Psoas muscle (tissue), 7 donors: ENCODE measurements at regions not wholly inside any gene's neighbourhood (a gene's known extent, or its start where the extent isn't known, plus 50 kb on each side); places are given as distances from the start of the nearest gene placed in this dataset.
"Not testable (repeated sequence)": the region's sequence is repeated elsewhere in the genome, so short reads cannot be mapped to it uniquely, and the experiment has no call there.

ENCODE experiments used
- ATAC-seq, 4 donors: fragments of 200-7000 bp; cut with Tn5 transposase; one replicate each; pipeline ENCODE4 v1.9.1; 2020; ENCODE audit warnings: moderate library complexity in 3 of 4, mild to moderate bottlenecking in 2 of 4
- DNase-seq, 2 donors: peaks; one replicate each; pipeline ENCODE4 v3.0.0-alpha.2; 2020
- H3K27ac ChIP-seq: fragments of 200-600 bp; one replicate; pipeline ENCODE4 v1.8.0; 2022
- H3K27me3 ChIP-seq, 3 donors: fragments of 200-600 bp in 1 of 3; one replicate each; pipeline versions ENCODE4 v1.6.1 to v1.8.0; 2013 to 2022; ENCODE audit warnings: low read length in 2 of 3, mild to moderate bottlenecking in 2 of 3, moderate library complexity in 1 of 3; ENCODE audit not compliant: insufficient read depth in 3 of 3
- H3K36me3 ChIP-seq, 2 donors: fragments of 200-600 bp in 1 of 2; one replicate each; pipeline versions ENCODE4 v1.6.1 to v1.8.0; 2013 to 2022; ENCODE audit warnings: low read depth in 1 of 2, mild to moderate bottlenecking in 1 of 2, moderate library complexity in 1 of 2; ENCODE audit not compliant: insufficient read depth in 1 of 2
- H3K4me1 ChIP-seq: fragments of 200-600 bp; one replicate; pipeline ENCODE4 v1.8.0; 2022
- H3K4me3 ChIP-seq: fragments of 200-600 bp; one replicate; pipeline ENCODE4 v1.8.0; 2022; ENCODE audit warnings: mild to moderate bottlenecking
- H3K9me3 ChIP-seq: fragments of 200-600 bp; one replicate; pipeline ENCODE4 v1.8.0; 2022
- WGBS, 3 donors: extraction: QIAGEN DNeasy Blood & Tissue Kit; methylation state at CpG; one replicate each; pipeline versions ENCODE4 v1.1.6 to v1.1.7; 2013; 5-methylcytosine and 5-hydroxymethylcytosine counted together
- intact Hi-C, 2 donors: fragments of 100-400 bp; cut with DNase I; formaldehyde crosslinking; loops; one replicate each; pipeline versions ENCODE4 v1.11.0 to v1.14.2; 2022
- TF ChIP-seq, protein P1 (sequence below): fragments of 200-600 bp; IDR thresholded peaks from one replicate; pipeline ENCODE4 v1.8.0; 2022; ENCODE audit warnings: antibody characterized with exemption
- donor health status: healthy with polysubstance abuse.
- donor health status: DM: no; HTN: no; CAD: no; lungs with moderate emphysema.
- donor health status: Bipolar disorder and iron deficiency.
- donor health status: healthy.
- donor health status: DM: yes; HTN: yes; CAD: no.
- donor health status: DM: no; HTN: no; CAD: no.
- donor health status: DM: yes; HTN: yes; CAD: no.

DNA sequence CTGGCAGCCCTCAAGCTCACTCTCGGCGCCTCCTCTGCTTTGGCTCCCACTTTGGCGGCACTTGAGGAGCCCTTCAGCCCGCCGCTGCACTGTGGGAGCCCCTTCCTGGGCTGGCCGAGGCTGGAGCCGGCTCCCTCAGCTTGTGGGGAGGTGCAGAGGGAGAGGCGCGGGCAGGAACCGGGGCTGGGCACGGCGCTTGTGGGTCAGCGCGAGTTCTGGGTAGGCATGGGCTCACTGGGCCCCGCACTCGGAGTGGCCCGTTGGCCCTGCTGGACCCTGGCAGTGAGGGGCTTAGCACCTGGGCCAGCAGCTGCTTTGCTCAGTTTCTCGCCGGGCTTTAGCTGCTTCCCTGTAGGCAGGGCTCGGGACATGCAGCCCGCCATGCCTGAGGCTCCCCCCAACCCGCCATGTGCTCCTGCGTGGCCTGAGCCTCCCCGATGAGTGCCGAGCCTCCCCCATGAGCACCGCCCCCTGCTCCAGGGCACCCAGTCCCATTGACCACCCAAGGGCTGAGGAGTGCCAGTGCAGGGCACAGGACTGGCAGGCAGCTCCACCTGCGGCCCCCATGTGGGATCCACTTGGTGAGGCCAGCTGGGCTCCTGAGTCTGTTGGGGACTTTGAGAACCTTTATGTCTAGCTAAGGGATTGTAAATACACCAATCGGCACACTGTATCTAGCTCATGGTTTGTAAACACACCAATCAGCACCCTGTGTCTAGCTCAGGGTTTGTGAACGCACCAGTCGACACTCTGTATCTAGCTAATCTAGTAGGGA is 101.5 kb upstream of the DRD5 start:
- H3K27ac ChIP-seq: no peak overlapping the region
- WGBS, 3 donors: 93 to 96% (median 95%) methylated on average over 23 to 30 of the region's 30 CpGs
- no peaks in the 10 kb centered on the region for H3K36me3 ChIP-seq
- no peaks in the 10 kb centered on the region for H3K4me1 ChIP-seq
- H3K4me3 ChIP-seq: no peak overlapping the region
- DNase-seq (no peak), ATAC-seq (no peak)
- TF ChIP-seq, protein P1, sequence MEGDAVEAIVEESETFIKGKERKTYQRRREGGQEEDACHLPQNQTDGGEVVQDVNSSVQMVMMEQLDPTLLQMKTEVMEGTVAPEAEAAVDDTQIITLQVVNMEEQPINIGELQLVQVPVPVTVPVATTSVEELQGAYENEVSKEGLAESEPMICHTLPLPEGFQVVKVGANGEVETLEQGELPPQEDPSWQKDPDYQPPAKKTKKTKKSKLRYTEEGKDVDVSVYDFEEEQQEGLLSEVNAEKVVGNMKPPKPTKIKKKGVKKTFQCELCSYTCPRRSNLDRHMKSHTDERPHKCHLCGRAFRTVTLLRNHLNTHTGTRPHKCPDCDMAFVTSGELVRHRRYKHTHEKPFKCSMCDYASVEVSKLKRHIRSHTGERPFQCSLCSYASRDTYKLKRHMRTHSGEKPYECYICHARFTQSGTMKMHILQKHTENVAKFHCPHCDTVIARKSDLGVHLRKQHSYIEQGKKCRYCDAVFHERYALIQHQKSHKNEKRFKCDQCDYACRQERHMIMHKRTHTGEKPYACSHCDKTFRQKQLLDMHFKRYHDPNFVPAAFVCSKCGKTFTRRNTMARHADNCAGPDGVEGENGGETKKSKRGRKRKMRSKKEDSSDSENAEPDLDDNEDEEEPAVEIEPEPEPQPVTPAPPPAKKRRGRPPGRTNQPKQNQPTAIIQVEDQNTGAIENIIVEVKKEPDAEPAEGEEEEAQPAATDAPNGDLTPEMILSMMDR: no peak
- H3K9me3 ChIP-seq: no peaks in the 10 kb centered on the region
- intact Hi-C loops: no loop called here
- peaks cover 0 to 1% (median 0%) of the 10 kb centered on the region in 3 donors for H3K27me3 ChIP-seq

DNA sequence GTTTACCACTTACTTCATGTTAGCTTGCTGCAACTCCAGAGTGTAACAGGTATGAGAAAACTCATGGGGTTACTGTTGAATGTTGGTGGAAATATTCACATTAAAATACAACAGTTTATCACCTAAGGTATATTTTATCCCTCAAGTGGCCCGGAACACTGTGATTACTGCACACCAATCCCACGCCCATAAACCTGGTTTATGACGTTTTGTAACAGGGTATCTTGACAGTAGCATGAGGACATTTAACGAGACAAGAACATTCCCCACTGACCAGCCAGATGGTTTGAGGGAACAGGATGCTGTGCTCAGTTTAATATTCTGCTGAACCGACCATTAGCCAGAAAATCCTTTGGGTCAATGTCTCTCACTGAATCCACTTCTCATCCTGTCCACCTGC is 98.3 kb upstream of the DRD5 start:
- H3K36me3 ChIP-seq, DNase-seq, H3K4me3 ChIP-seq, H3K27me3 ChIP-seq, H3K27ac ChIP-seq, ATAC-seq, intact Hi-C loops, H3K9me3 ChIP-seq, H3K4me1 ChIP-seq: not testable (repeated sequence)
- WGBS, 3 donors: 76 to 82% (median 77%) methylated on average over 5 of the region's 5 CpGs

DNA sequence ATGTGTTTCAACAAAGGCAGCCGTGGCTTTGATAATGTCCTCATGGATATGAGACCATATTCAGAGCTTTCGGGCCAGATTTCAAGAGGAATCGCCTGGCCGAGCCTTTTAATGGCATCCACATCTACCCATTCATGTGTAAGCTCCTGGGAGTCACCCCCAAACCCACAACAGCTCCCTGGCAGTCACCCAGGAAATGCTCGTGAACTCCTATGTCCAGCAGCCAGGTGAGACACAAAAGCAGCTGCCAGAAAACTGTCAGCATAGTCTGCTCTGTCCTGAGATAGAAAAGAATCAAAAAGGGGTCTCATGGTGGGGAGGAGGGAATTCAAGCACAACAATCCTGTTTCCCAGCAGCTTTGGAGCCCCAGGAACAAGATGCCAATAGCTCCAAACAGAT is 96.4 kb upstream of the DRD5 start:
- H3K27me3 ChIP-seq, ATAC-seq, DNase-seq, H3K27ac ChIP-seq, H3K9me3 ChIP-seq, H3K4me1 ChIP-seq, H3K4me3 ChIP-seq, H3K36me3 ChIP-seq, intact Hi-C loops: not testable (repeated sequence)
- 70 to 74% (median 73%) methylated on average over 5 of the region's 5 CpGs for WGBS, 3 donors

DNA sequence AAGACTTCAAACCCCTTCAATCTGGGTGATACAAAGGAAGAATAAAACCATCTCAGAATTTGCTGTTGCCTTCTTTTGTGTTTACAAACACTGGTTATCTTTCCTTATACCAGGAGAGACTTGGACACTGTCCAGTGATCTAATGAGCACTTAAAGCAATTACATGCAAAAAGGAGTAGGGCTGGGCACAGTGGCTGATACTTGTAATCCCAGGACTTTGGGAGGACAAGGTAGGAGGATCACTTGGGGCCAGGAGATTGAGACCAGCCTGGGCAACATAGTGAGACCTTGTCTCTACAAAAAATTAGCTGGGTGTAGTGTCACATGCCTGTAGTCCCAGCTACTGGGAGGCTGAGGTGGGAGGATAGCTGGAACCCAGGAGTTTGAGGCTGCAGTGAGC is 95.7 kb upstream of the DRD5 start:
- Histone ChIP-seq H3K36me3 (no peaks in the 10 kb centered on the region), H3K27ac (no peak overlapping the region), H3K4me3 (no peak overlapping the region), H3K27me3 (no peaks in the 10 kb centered on the region), H3K9me3 (no peaks in the 10 kb centered on the region), H3K4me1 (no peaks in the 10 kb centered on the region)
- intact Hi-C loops: no loop called here
- no peak for DNase-seq
- no peak for ATAC-seq
- TF ChIP-seq, protein P1: no peak

DNA sequence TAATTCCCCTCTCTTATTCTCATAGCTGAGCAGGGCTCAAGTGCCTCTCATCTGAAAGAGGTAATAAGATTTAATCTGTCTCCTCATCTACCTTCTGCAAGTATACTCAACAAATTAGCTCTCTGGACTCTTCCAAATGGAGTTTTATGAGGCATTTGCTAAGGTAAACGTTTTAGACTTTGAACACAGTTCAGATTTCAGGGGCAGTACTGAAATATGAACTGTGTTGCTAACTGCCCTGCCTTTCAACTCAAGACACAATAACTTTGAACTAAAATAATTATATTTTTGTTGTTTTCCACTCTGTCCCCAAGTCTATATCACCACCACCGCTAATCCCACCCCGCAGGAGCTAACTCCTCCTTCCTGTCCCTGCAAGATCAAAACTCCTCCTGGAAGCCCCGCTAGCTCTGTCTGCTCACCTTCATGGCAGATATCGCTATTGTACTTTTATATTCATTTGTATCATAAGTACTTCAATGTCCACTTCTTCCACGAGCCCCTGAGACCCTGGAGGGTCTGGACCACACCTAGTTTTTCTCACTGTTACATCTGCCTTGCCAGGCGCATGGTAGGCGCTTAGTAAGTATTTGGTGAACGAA is 90.7 kb upstream of the DRD5 start:
- intact Hi-C loops: loop anchor here in 1 of 2 donors (10.0 kb wide), 1 partner anchor 324 kb away; no protein-coding TSS in a partner anchor
- not testable (repeated sequence) for ATAC-seq, H3K36me3 ChIP-seq, H3K27me3 ChIP-seq, H3K9me3 ChIP-seq, DNase-seq, H3K4me1 ChIP-seq
- Histone ChIP-seq H3K4me3 (peak overlapping the region; percentile 70), H3K27ac (peak overlapping the region; percentile 55)
- 15 to 20% (median 20%) methylated on average over 9 of the region's 9 CpGs for WGBS, 3 donors

DNA sequence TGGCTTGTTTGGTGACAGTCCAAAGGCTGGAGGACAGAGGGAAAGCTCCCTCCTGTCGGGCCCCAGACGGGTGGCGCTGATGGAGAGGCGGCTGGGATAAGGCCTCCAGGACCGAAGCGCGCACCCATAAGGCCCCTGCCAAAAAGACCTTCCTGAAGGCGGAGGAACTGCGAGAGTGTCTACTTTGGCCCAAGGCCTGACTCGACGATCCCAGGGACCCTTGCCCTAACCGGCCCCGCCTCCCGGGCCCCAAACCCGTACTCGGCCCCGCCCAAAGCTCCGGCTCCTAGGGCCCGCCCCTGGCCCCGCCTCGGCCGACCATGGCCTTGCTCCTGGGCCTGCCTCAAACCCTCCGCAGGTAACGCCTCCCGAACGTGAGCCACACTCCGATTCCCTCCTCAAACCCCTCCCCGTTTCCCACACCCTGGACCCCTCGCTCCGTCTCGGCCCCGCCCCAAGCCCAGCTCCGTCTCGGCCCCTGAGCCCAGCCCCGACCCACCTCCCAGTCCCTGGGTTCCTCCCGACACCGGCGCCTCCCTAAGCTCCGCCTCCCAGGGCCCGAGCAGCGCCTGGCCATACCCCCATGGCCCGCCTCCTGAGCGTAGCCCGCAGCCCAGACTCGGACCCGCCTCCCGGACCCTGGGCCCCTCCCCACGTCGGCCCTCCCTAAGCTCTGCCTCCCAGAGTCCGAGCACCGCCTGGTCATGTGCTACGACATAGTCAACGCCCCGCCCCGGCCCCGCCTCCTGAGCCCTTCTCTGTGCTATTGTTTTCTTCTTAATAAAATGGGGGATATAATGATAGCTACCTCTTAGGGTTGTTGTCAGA is 90.0 kb upstream of the DRD5 start:
- ATAC-seq (peak; percentile 100), DNase-seq (peak; percentile 94 to 97)
- TF ChIP-seq, protein P1: no peak
- peak overlapping the region; percentile 70 for H3K4me3 ChIP-seq
- no peaks in the 10 kb centered on the region for H3K27me3 ChIP-seq
- H3K36me3 ChIP-seq: no peaks in the 10 kb centered on the region
- no peaks in the 10 kb centered on the region for H3K9me3 ChIP-seq
- peak overlapping the region; percentile 55 for H3K27ac ChIP-seq
- H3K4me1 ChIP-seq: no peaks in the 10 kb centered on the region
- intact Hi-C loops: loop anchor here in 1 of 2 donors (10.0 kb wide), 1 partner anchor 323 kb away; no protein-coding TSS in a partner anchor
- WGBS, 3 donors: 1 to 2% (median 2%) methylated on average over 40 to 54 of the region's 56 CpGs

DNA sequence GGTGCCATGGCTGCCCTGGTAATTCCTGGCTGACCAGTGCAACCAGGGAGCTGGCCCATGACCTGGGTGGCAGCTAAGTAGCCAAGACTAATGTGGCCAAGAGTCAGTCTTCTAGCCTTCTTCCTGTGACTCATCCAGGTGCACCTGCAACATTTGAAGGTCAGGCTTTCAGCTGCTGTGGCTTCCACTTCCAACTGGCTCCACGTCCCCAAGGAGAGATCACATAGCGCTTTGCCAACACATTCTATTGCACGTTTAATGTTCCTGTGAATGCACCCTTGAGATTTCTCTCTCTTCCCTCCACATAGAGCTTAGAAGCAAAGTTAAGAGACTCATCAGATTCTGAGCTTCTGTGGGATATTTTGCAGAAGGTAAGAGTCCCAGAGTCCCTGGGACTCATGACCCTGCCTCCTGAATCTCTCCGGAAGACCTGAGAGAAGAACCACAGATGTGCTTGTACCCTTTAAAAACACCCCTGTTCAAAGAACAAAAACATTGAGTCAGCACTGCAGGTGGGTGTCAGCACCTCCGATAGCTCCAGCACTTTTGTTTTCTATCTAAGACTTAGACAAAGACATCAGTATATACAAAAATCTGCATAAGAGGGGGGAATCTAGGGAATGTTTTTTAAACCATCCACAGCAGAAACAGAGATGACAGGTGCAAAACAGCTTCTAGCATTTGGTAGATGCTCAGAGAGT is 88.5 kb upstream of the DRD5 start:
- not testable (repeated sequence) for H3K4me3 ChIP-seq, ATAC-seq, H3K27ac ChIP-seq, H3K4me1 ChIP-seq, H3K36me3 ChIP-seq, H3K9me3 ChIP-seq, H3K27me3 ChIP-seq, DNase-seq
- intact Hi-C loops: loop anchor here in 1 of 2 donors (10.0 kb wide), 1 partner anchor 322 kb away; no protein-coding TSS in a partner anchor
- WGBS, 3 donors: 46 to 50% (median 50%) methylated on average over 5 of the region's 5 CpGs

DNA sequence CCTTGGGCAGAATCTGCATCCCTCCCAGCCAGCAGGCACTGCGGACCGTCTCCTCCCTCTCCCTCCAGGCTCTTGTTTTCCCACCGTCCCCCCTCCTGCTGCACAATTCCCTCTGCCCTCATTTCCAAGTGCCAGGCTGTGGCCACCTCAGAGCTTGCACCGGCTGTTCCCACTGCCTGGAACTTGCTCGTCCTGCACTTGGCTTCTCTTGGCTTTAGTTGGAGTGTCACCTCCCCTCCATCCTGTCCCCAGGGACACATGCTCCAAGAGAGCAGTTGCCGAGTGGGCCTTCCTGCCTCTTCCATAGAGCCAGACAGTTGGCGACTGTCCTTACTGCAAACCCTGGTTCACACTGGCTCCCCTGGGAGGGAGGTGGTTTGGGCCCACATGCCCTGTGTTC is 87.0 kb upstream of the DRD5 start:
- intact Hi-C loops: loop anchor here in 1 of 2 donors (10.0 kb wide), 1 partner anchor 320 kb away; no protein-coding TSS in a partner anchor

More for the DNA sequence above, 87.0 kb upstream of the DRD5 start:
- H3K27me3 ChIP-seq, ATAC-seq, H3K27ac ChIP-seq, H3K4me1 ChIP-seq, H3K4me3 ChIP-seq, H3K9me3 ChIP-seq, H3K36me3 ChIP-seq, DNase-seq: not testable (repeated sequence)
- WGBS, 3 donors: 42 to 54% (median 43%) methylated on average over 6 to 7 of the region's 7 CpGs
